ENCODE measurements at regions not wholly inside any gene's neighbourhood (a gene's known extent, or its start where the extent isn't known, plus 50 kb on each side); places are given as distances from the start of the nearest gene placed in this dataset.
"Not testable (repeated sequence)": the region's sequence is repeated elsewhere in the genome, so short reads cannot be mapped to it uniquely, and the experiment has no call there.

DNA sequence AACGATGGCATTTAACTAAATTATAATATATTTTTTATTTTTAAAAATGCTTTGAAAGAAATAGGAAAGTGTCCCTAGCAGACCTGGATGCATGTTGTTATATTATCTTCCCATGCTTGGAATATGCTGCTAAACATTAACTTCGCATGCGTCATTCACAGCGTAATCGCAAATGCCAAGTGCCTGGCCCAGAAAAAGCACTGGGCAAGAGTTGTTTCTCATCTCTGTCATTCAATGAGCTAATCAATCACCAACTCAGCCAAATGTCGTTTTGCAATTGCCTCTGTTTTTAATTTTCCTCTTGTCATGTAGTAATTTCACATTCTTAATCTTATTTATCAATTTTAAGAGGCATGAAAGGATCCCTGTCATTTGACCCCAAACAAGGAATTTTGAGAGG, 1421.9 kb downstream of the BRD1 start:
- no peak for DNase-seq (ENCODE audit: low read depth)
- TF ChIP-seq, protein P1, sequence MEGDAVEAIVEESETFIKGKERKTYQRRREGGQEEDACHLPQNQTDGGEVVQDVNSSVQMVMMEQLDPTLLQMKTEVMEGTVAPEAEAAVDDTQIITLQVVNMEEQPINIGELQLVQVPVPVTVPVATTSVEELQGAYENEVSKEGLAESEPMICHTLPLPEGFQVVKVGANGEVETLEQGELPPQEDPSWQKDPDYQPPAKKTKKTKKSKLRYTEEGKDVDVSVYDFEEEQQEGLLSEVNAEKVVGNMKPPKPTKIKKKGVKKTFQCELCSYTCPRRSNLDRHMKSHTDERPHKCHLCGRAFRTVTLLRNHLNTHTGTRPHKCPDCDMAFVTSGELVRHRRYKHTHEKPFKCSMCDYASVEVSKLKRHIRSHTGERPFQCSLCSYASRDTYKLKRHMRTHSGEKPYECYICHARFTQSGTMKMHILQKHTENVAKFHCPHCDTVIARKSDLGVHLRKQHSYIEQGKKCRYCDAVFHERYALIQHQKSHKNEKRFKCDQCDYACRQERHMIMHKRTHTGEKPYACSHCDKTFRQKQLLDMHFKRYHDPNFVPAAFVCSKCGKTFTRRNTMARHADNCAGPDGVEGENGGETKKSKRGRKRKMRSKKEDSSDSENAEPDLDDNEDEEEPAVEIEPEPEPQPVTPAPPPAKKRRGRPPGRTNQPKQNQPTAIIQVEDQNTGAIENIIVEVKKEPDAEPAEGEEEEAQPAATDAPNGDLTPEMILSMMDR (IDR thresholded peaks at IDR 0.05; ENCODE audit: insufficient read depth, low read depth, low read length, missing control alignments) = no peak

DNA sequence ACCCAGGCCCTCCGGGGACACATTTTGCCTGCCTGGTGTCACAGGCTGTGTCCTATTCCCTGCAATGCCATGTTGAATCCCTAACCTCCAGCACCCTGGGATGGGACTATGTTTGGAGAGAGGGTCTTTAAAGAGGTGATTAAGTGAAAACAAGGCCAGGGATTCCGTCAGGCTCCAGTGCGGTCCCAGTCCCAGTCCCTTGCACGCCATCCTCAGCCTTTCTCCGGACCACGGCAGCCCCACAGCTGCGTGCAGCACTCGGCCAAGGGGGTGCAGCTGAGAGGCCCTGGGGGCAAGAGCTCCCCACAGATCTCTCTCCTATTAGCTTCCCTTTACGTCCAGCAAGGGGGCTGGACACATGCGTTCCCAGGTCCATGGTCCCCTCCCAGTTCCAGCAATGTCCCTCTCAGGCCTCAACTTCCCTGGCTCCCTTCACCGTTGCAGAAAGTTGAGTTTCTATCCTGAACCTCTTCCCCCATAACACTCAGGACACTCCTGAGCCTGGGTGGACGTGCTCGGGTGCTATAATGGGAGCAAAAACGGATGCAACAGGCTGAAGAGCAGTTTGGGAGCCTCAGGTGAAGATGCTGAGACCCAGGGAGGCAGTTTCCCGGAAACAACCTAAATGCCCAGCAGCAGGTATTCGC, 1422.7 kb downstream of the BRD1 start:
- no peak for DNase-seq (ENCODE audit: low read depth)
- TF ChIP-seq, protein P1 (IDR thresholded peaks at IDR 0.05; ENCODE audit: insufficient read depth, low read depth, low read length, missing control alignments) = no peak
- H3K4me3 ChIP-seq (ENCODE audit: low read length) = no peak overlapping the region

More for the DNA sequence above, 1421.9 kb downstream of the BRD1 start:
- no peak overlapping the region for H3K4me3 ChIP-seq (ENCODE audit: low read length)

DNA sequence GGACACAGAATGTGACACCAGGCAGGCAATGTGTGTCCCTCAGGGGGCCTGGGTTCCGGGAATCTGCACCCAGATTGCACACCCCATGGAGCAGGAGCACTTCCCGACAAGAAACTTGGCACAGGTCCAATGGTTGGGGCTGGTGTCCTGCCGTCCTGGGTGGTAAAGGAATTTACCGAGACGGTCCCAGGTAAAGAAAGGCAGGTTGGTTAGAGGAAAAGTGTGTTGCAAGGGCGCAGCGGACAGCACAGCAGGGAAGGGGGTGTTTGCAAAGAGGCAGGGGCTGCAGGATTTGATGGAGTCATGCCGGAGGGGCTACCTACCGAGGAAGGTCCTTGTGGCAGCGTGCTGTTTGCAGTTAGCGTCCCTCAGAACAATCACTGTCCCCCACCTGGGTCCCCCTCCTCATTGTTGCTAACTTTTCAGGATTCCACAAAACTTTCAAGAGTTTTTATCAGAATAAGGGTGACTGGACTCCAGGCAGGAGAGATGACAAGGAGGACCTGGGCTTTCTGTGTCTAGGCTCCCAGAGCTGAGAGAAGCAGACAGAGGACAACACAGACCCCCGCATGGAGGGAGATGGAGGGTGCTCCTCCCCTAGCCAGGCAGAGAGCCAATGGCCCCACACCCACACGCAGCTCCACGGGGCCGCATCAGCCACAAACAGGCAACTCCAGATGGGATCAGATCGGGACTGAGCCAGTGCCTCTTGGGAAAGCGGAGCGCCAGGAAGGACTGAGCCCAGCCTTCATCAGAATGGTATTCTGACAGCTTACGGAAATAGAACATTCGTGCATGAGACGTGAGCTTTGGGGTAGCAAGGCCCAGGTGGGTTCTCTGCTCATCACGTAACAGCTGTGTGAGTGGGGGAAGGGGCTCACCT, 1423.9 kb downstream of the BRD1 start:
- TF ChIP-seq, protein P1 (IDR thresholded peaks at IDR 0.05; ENCODE audit: insufficient read depth, low read depth, low read length, missing control alignments) = no peak
- DNase-seq (ENCODE audit: low read depth) = no peak
- H3K4me3 ChIP-seq (ENCODE audit: low read length) = no peak overlapping the region

DNA sequence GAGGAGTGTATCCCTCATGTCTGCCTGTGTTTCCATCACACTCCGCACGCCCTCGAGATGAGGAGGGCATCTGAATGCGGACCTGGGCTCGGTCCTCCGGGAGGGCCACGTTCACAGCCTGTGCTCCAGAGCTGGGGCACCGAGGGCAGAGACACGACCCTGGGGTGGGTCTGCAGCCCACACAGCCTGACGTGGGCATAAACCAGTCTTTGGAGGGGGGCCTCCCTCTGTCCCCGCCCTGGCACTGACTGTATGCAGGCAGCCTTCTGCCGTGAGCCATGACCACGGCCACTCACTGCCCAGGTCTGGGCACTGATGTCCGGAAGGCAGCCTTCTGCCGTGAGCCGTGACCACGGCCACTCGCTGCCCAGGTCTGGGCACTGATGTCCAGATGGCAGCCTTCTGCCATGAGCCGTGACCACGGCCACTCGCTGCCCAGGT, 1425.1 kb downstream of the BRD1 start:
- TF ChIP-seq, protein P1 (IDR thresholded peaks at IDR 0.05; ENCODE audit: insufficient read depth, low read depth, low read length, missing control alignments) = no peak
- H3K4me3 ChIP-seq (ENCODE audit: low read length) = no peak overlapping the region
- no peak for DNase-seq (ENCODE audit: low read depth)

DNA sequence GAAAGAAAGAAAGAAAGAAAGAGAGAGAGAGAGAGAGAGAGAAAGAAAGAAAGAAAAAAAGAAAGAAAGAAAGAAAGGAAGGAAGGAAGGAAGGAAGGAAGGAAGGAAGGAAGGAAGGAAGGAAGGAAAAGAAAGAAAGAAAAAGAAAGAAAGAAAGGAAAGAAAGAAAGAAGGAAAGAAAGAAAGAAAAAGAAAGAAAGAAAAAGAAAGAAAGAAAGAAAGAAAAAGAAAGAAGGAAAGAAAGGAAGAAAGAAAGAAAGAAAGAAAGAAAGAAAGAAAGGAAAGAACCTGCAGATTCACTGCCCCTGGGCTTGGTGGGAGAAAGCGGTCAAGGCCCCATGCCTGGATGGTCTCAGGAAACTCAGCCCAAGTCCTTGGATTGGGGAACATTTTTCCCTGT, 1426.2 kb downstream of the BRD1 start:
- DNase-seq (ENCODE audit: low read depth); H3K4me3 ChIP-seq (ENCODE audit: low read length): not testable (repeated sequence)

DNA sequence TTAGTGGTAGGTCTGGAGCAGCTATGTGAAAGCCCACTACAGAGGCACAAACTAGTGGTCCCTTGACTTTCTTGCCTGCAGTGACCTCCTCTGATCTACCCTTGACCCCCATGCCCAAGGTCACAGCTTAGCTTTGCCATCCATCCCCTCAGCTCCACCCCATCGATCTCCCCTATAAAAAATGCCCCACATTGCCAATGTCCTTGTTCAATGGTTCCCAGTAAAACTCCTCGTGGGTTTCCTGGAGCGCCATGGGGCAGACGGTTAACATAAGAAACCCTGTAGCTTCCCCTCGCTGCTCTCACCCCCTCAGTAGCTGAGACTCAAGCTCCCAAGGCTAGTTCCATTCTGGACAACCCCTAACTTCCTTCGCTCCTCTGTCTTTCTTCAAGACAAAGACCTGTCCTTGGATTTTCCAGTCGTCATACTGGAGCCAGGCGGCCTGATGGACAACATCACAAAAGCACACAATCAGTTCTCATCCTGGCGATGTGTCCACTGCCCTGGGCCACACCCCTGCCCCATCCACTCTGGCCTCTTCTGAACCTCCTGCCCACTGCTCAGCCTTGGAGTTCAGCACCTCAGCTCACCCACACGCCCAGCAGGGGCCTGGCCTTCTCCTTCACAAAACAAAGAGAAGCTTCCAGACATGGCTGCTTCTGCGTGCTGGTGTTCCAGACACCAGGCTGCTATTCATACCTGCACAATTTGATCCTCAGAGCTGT, 1429.3 kb downstream of the BRD1 start:
- TF ChIP-seq, protein P1 (IDR thresholded peaks at IDR 0.05; ENCODE audit: insufficient read depth, low read depth, low read length, missing control alignments) = no peak
- no peak for DNase-seq (ENCODE audit: low read depth)
- H3K4me3 ChIP-seq (ENCODE audit: low read length) = no peak overlapping the region

Measured in epithelial cell of esophagus (primary cell).